ENCODE measurements at regions not wholly inside any gene's neighbourhood (a gene's known extent, or its start where the extent isn't known, plus 50 kb on each side); places are given as distances from the start of the nearest gene placed in this dataset.
"Not testable (repeated sequence)": the region's sequence is repeated elsewhere in the genome, so short reads cannot be mapped to it uniquely, and the experiment has no call there.

DNA sequence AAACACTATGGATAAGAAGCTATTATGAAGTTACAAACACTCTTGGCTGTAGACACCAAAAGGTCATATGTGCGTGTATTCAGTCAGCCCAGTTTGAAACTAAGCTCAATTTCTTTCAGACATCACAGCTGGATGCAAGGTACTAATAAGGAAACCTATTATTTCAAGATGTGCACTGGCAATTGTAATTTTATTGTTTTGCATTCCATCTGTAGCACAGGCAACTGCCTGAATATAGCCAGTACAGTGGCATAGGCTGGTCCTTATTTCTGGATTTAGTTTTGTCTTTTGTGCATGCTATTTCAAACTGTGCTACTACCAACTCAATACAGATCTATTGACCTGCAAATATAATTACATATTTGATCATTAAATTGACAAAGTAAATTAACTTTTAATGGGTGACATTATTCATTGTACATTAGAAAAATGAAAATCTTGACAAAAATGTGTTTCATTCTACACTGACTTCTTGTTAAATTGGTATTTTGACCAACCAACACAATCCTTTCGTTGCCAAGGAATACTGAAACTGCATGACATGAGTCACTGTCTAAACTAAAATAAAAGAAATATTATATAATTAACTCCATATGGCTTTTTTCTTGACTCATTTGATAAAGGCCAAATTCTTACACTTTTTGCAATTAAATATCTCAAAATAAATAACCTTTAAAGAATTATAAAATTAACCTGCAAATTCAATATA is 594.3 kb upstream of the ADGRL3 start:
- no peak for DNase-seq

DNA sequence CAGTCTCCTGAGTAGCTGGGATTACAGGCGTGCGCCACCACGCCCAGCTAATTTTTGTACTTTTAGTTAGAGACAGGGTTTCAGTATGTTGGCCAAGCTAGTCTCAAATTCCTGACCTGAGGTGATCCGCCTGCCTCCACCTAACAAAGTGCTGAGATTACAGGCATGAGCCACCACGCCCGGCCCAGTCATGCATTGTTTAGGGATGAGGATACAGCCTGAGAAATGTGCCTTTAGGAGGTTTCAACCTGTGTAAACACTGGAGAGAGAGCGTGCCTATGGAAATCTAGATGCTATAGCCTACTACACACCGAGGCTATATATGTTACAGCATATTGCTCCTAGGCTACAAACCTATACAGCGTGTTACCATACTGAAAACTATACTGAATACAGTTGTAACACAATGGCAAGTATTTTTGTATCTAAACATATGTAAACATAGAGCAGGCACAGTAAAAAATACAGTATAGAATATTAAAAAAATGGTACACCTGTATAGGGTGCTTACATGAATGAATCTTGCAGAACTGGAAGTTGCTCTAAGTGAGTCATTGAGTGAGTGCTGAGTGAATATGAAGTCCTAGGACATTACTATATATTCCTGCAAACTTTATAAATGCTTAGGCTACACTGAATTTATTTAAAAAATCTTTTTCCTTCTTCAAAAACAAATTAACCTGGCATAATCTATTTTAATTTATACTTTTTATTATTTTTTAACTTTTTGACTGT is 588.2 kb upstream of the ADGRL3 start:
- DNase-seq, result no peak

DNA sequence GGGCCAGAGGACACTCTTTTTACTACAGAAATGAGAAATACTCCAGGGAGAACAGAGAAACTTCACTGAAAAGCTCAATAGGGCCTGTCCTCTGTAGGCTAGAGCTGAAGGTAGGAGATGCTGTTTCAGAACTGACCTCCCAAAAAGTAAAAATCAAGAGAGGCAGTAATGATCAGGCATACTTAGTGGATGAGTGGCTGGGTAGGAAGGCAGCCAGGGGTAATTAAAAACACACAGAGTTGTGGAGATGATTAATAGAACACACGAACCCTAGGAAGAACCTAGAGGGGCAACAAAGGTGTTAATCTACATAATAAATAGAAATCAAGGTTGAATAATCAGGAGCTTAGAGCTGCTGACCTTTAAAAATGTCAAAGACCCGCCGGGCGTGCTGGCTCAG is 582.4 kb upstream of the ADGRL3 start:
- no peak for DNase-seq

DNA sequence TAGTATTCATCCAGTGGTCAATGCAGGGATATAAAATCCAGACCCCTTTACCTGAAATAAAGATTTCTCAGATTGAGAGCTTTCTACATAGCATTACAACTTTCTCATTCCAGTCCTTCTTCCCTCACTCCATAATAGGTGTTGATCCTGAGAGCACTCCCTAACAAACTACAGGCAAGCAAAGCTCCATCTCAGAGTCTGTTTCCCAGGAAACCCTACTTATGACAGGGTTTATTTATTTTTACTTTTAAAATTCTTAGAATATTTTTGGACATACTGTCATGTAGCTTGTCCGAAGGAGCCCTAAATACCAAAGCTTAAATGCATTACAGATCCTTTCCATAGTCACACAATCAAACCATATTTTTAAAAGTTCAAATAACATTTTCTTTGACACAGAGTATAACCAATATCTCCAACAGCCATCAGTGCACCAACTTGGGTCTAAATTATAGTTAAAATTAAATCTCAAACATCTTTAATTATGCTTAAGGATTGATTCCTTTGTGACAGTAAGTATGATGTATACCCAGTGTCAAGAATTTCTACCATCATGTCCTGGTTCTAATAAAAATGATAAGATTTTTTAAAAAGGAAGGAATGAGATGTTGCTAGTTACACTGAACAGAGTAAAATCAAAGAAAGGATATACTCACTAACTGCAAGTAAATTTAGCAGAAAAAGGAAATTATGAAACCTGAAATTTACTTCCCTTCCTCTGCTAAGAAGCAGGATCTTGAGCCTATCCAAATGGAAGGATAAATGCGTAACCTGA is 580.4 kb upstream of the ADGRL3 start:
- DNase-seq, result no peak

DNA sequence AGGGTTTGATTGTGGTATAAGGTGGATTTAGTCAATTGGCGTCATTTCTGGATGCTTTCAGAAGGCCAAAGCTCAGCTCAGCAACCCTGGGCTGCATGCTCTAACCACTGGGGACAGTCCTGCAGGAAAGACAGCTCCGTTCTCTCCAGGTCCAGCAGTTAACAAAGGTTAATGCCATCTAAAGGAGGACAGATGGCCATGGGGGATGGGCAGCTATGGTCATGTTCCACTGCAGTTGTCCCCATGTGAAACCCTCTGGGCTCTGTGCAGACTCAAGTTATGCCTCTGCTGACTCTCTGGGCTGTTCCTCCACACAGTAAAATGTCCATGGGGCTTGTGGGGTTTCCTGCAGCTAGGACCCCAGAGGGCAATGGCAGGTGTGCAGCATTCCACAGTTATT is 562.1 kb upstream of the ADGRL3 start:
- DNase-seq, result no peak

DNA sequence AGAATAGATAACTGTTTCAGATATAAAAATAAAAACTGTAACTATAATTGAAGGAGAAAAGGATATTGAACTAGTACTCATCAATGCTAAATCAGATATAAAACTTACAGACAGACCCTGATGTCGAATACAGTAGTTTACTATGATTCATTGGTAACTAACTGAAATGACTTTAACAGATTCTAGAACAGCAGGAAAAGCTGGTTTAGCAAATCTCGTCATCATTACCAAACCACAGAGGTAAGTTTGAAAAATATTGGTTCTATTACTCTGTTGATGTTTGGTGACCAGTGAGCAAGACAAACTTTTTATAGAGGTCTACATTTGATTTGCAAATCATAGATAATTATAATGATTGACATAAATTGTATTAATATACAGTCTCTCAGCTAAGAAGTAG is 551.4 kb upstream of the ADGRL3 start:
- no peak for DNase-seq

DNA sequence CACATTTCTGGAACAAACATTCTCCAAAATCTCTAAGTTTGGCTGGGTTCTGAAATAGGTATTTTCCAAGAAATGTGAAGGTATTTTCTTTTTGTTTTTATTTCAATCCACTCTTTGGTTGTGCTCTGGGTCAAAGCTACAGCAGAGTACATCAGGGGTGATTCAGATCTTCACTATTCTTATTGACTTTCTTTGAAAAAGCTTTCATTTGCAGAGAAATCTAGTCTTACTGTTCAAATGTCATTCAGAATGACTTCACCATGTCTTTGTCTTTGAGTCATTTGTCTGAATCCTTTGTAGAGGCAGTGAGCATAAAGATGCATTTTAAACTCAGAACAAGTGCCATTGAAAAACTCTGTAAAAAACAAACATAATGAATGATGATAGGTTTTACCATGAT is 547.2 kb upstream of the ADGRL3 start:
- DNase-seq, result no peak

DNA sequence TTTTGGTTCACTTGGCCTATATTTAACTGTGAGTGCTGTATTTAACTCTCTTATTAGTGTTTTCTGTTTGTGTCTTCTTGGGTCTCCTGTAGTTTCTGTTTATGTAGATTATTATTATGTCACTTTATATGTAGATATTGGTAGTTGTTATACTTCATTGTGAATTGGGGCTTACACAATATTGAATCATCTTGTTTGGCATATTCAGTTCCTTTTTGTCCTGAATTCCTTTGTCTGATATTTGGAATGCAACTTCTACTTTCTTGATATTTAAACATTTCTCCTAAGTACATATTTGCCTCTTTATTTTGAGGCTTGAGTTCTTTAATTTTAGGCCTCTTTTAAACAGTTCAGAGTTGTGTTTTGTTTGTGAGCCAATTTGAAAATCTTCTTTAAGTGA is 544.8 kb upstream of the ADGRL3 start:
- no peak for DNase-seq

DNA sequence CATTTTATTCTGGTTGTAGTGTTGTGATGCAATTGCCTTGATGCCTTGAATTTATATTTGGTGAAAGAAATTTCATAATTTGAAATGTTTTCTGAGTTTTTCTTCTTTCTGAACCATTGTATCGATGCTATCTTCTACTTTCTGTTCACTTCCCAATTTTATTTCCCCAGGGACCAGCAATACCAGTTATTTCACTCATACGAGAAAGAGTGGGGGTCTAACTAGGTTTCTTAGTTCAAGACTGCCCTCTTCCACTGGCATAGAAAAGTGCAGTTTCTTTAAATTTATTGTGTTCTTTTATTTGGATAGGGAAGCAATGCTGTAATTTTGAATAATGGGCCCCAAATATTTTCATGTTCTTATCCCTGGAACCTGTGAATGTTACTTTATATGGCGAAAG is 544.0 kb upstream of the ADGRL3 start:
- no peak for DNase-seq

DNA sequence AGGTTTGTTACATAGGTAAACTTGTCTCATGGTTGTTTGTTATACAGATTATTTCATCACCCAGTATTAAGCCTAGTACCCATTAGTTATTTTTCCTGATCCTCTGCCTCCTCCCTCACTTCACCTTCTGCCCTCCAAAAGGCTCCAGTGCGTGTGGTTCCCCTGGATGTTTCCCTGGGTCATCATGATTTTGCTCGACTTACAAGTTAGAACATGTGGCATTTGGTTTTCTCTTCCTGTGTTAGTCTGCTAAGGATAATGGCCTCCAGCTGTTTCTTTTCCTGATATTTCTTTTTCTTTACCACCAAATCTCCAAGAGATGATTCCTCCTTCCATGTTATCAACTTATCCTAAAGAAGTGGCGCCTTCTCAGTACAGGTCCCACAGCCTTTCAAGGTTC is 543.1 kb upstream of the ADGRL3 start:
- no peak for DNase-seq

DNA sequence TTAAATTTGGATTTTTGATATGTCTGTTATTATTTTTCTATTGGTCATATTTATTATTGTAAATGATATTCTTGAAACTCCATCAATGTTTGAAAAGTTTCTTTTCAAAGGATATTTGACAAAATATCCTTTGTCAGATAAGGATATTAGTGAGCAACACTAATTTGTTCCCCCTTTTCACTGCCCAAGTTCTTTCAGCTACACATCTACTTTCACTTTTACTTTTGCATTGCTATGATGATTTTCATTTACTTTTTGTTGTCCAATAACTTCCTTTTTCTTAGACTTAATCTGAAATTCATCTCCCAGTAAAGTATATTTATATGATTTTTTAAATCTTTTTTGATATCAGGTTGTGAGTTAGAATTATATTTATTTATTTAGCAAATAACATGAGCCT is 542.3 kb upstream of the ADGRL3 start:
- no peak for DNase-seq

DNA sequence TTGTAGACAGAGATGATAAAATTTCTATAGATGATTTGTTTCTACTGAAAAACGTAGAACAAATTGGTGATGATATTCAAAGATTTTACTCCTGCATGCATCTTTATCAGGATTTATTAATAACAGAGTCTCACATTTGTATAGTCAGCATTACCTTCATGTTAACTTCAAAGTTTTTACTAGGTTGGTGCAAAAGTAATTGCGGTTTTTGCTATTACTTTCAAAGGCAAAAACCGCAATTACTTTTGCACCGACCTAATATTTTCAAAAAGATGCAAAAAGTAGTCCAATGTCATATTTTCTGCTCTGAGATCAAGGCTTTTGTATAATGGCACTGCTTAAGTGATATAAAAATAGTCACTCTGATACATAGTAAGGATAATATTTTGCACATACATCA is 536.4 kb upstream of the ADGRL3 start:
- DNase-seq, result no peak

DNA sequence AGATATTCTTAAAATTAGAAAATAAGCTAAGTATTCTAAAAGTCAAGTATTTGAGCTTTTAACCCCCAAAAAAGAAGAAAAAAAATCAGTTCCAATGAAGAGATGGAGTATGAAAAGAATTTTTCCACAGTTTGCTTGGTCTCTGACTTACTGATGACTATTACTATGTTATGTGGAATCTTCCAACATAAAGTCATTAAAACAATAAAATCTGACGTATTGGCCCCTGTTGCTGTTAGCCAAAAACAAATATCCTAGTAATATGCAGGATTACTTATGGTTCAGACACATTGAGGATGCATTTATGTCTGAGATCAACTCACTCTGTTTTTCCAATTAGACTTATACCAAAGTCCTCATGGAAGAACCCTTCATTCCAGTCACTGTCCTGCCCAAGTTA is 517.2 kb upstream of the ADGRL3 start:
- no peak for DNase-seq

DNA sequence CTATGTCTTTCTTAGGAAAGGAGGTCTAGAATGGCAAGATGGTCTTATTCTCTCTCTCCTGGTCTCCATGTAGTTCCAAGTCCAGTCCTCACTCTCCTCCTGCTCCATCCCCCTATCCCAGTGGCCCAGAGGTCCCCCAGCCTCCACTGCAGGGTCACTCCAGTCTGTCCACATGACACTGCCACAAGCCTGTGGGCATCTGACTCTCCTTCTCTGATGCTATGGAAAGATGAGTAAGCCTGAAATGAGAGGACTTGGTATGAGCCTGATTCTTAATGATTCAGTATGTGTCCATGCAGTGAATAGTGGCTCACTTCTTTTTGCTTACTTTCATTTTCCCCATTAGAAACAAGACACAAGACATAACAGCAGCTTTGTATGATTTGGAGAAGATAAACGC is 516.8 kb upstream of the ADGRL3 start:
- no peak for DNase-seq

DNA sequence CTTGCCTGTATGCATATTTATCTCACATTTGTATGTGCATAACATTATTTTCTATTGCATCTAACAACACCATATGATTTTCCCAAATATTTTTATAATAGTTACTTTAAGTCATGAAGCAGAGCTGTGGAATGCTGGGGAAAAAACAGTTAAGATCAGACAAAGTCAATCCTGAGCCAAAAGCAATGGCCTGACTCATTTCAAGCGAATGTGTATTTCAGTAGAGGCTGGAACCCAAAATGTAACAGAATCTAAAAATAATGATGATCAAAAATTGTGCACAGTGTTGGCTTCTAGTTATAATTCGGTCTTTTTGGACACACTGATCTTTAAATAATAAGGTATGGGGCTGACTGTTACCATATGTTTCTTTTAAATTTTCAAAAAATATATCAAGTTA is 516.2 kb upstream of the ADGRL3 start:
- DNase-seq, result no peak

DNA sequence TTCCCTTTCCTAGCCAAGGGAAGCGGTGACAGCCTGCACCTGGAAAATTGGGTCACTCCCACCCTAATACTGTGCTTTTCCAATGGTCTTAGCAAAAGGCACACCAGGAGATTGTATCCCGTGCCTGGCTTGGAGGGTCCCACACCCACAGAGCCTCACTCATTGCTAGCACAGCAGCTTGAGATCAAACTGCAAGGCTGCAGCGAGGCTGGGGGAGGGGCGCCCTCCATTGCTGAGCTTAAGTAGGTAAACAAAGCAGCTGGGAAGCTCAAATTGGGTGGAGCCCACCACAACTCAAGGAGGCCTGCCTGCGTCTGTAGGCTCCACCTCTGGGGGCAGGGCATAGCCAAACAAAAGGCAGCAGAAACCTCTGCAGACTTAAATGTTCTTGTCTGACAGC is 504.1 kb upstream of the ADGRL3 start:
- not testable (repeated sequence) for DNase-seq

DNA sequence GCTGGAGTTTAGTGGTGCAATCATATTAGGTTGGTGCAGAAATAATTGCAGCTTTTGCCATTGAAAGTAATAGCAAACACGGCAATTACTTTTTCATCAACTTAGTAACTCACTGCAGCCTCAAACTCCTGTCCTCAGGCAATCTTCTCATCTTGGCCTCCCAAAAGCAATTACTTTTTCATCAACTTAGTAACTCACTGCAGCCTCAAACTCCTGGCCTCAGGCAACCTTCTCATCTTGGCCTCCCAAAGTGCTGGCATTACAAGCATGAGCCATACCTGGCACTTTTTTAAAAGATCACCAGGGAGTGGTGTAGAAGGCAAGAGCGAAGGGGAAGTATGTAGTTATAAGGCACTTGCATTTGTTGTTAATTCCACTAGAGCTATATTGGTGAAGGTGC is 491.1 kb upstream of the ADGRL3 start:
- DNase-seq, result no peak

DNA sequence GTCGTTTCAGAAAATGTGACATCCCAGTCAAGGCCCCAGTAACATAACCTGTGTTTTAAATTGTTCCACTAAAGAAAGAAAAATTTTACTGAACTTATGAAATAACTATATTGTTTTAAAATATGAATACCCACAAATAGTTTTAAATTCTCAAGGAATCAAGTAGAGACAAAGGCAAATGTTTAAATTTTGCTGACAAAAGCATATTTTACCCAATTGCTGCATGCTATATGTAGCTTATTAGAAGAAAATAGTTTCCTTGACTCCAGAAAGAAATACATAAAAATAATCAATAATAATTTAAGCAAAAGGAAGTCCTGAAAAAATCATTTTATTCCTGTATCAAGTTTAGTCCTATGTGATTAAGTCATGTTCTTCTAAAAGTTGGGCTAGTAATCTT is 481.3 kb upstream of the ADGRL3 start:
- no peak for DNase-seq

DNA sequence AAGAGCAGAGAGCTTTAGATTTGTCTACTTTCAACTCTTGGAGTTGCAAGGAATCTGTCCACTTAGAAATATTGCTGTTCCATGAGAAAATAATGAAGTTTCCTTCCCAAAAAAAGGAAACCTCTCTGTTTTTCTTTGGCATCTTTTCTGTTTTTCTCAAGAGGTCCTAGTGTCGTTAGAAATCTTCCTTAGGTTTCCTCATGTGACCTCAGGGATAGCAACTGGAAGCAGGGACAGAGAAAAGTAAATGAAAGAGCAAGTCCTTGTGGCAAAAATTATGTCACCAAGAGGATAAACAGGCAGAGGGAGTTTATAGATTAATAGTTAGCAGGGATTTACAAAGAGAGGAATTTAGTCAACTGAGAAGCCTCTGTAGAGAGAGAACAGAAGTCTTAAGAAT is 478.4 kb upstream of the ADGRL3 start:
- no peak for DNase-seq

DNA sequence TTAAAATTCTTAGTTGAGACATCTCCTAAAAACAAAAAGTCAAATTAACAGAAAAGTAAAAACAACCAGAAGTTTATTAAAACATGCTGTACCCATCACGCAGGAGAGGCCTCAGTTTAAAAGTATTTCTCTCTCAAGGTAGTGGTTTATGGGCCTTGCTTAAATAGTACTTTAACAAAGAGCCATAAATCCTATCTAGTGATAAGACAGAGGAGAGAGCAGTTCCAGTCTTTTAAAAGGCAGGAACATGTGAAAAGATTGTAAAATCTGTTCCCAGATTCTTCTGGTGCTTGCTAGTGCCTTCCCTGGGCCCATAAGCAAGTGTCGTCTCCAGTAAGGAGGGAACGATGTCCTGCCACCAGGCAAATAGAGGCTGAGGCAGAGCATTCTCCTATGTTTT is 476.3 kb upstream of the ADGRL3 start:
- DNase-seq, result no peak

DNA sequence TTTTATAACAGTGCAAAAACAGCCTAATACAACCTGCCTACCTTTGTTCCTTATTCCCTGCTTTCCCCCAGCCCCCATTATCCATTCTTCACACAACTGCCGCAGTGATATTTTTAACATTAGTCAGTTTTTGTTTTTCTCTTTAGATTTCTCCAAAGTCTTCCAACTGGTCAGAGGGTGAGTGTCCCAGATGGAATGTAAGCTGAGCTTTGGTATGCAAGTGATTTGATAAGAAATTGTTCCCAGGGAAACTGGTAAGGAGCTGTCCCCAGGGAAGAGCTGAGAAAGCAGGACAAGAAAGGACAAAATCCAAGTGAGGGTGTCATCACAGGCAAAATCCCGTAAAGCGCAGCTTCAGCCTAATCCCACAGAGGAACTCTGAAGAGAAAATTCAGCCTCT is 475.5 kb upstream of the ADGRL3 start:
- DNase-seq, result no peak

DNA sequence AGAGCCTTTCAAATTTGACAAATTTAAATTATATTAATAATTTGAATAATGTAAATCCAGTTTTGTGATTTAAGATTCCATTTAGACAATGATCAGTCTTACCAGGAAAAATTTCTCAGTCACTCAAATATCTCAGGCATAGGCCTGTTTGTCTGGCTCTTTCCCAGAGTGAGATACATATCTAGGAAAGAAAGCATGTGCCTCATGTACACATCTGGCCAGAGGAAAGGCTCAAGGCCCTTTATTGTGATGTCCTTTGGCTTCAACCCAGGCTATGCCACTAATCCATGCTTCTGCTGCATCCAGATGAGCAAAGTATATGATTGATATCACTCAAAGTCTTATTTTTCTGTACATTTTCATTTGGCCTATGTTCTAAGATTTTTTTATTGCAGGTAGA is 473.3 kb upstream of the ADGRL3 start:
- no peak for DNase-seq

DNA sequence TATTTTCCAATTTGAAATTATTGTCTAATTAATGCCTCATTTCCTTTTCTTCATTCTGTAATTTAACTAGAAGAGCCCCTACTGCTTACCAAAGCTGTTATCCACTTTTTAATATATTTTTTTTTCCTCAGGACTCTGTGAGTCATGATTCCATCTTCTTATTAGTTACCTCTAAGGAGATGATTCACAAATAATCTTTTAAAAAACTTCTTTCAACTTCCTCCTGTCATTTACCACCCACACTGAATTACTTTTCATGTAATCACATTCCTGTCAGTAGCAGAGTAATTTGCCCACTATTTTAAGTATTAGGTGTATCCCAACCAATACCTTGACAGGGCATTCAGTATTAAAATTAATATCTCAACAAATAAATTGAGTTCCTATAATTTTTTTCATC is 470.9 kb upstream of the ADGRL3 start:
- DNase-seq, result no peak

Measured in amygdala (tissue), 56 donors.